ENCODE measurements at regions not wholly inside any gene's neighbourhood (a gene's known extent, or its start where the extent isn't known, plus 50 kb on each side); places are given as distances from the start of the nearest gene placed in this dataset.

GRCh38 chr1:42096554-42096953 is 56.7 kb upstream of the GUCA2B start:
- no peaks in the 10 kb centered on the region for H3K4me1 ChIP-seq (ENCODE audit: insufficient read depth)
- no peak overlapping the region for H3K4me3 ChIP-seq (ENCODE audit: low read depth, low read length)
- no peak overlapping the region for H3K27ac ChIP-seq (ENCODE audit: low read depth)
- 74% methylated on average over 1 of the region's 1 CpG for WGBS
- H3K36me3 ChIP-seq (ENCODE audit: insufficient read depth) = no peaks in the 10 kb centered on the region
- DNase-seq (ENCODE audit: extremely low spot score) = no peak

- H3K36me3 ChIP-seq (ENCODE audit: insufficient read depth) = no peaks in the 10 kb centered on the region
- WGBS = 77% methylated on average over 2 of the region's 2 CpGs
- H3K4me3 ChIP-seq (ENCODE audit: low read depth, low read length) = no peak overlapping the region
- H3K27ac ChIP-seq (ENCODE audit: low read depth) = no peak overlapping the region
- DNase-seq (ENCODE audit: extremely low spot score) = no peak
- no peaks in the 10 kb centered on the region for H3K4me1 ChIP-seq (ENCODE audit: insufficient read depth)
Observed at GRCh38 chr1:42089246-42089645, 64.0 kb upstream of the GUCA2B start.

- no peaks in the 10 kb centered on the region for H3K4me1 ChIP-seq (ENCODE audit: insufficient read depth)
- no peaks in the 10 kb centered on the region for H3K36me3 ChIP-seq (ENCODE audit: insufficient read depth)
- DNase-seq (ENCODE audit: extremely low spot score) = no peak
Observed at GRCh38 chr1:42086146-42086545, 67.1 kb upstream of the GUCA2B start.

GRCh38 chr1:42085596-42085995 is 67.6 kb upstream of the GUCA2B start:
- no peaks in the 10 kb centered on the region for H3K4me1 ChIP-seq (ENCODE audit: insufficient read depth)
- 2% methylated on average over 1 of the region's 1 CpG for WGBS
- DNase-seq (ENCODE audit: extremely low spot score) = no peak

More at GRCh38 chr1:42086146-42086545, 67.1 kb upstream of the GUCA2B start:
- Histone ChIP-seq H3K27ac (ENCODE audit: low read depth) (no peak overlapping the region), H3K4me3 (ENCODE audit: low read depth, low read length) (no peak overlapping the region)

GRCh38 chr1:42081475-42081874 is 71.7 kb upstream of the GUCA2B start:
- DNase-seq (ENCODE audit: extremely low spot score) = no peak
- Histone ChIP-seq H3K27ac (ENCODE audit: low read depth) (no peak overlapping the region), H3K4me1 (ENCODE audit: insufficient read depth) (no peaks in the 10 kb centered on the region), H3K4me3 (ENCODE audit: low read depth, low read length) (no peak overlapping the region), H3K36me3 (ENCODE audit: insufficient read depth) (no peaks in the 10 kb centered on the region)
- 83% methylated on average over 2 of the region's 2 CpGs for WGBS

More at GRCh38 chr1:42085596-42085995, 67.6 kb upstream of the GUCA2B start:
- no peak overlapping the region for H3K27ac ChIP-seq (ENCODE audit: low read depth)
- H3K4me3 ChIP-seq (ENCODE audit: low read depth, low read length) = no peak overlapping the region
- H3K36me3 ChIP-seq (ENCODE audit: insufficient read depth) = no peaks in the 10 kb centered on the region

GRCh38 chr1:42075179-42075578 is 78.0 kb upstream of the GUCA2B start:
- H3K4me1 ChIP-seq (ENCODE audit: insufficient read depth) = no peaks in the 10 kb centered on the region
- 83% methylated on average over 2 of the region's 2 CpGs for WGBS
- no peak for DNase-seq (ENCODE audit: extremely low spot score)

GRCh38 chr1:42070996-42071395 is 82.2 kb upstream of the GUCA2B start:
- Histone ChIP-seq H3K27ac (ENCODE audit: low read depth) (no peak overlapping the region), H3K4me1 (ENCODE audit: insufficient read depth) (no peaks in the 10 kb centered on the region), H3K36me3 (ENCODE audit: insufficient read depth) (no peaks in the 10 kb centered on the region), H3K4me3 (ENCODE audit: low read depth, low read length) (no peak overlapping the region)
- no peak for DNase-seq (ENCODE audit: extremely low spot score)
- 92% methylated on average over 2 of the region's 2 CpGs for WGBS

More at GRCh38 chr1:42075179-42075578, 78.0 kb upstream of the GUCA2B start:
- no peak overlapping the region for H3K27ac ChIP-seq (ENCODE audit: low read depth)
- H3K4me3 ChIP-seq (ENCODE audit: low read depth, low read length) = no peak overlapping the region
- H3K36me3 ChIP-seq (ENCODE audit: insufficient read depth) = no peaks in the 10 kb centered on the region

GRCh38 chr1:42057800-42058199 is 95.4 kb upstream of the GUCA2B start:
- H3K27ac ChIP-seq (ENCODE audit: low read depth) = no peak overlapping the region
- no peak for DNase-seq (ENCODE audit: extremely low spot score)
- H3K4me1 ChIP-seq (ENCODE audit: insufficient read depth) = no peaks in the 10 kb centered on the region
- 95% methylated on average over 3 of the region's 3 CpGs for WGBS
- H3K36me3 ChIP-seq (ENCODE audit: insufficient read depth) = no peaks in the 10 kb centered on the region
- H3K4me3 ChIP-seq (ENCODE audit: low read depth, low read length) = no peak overlapping the region

GRCh38 chr1:42056460-42056859 is 96.8 kb upstream of the GUCA2B start:
- H3K4me3 ChIP-seq (ENCODE audit: low read depth, low read length) = no peak overlapping the region
- no peak overlapping the region for H3K27ac ChIP-seq (ENCODE audit: low read depth)
- H3K36me3 ChIP-seq (ENCODE audit: insufficient read depth) = no peaks in the 10 kb centered on the region
- H3K4me1 ChIP-seq (ENCODE audit: insufficient read depth) = no peaks in the 10 kb centered on the region
- DNase-seq (ENCODE audit: extremely low spot score) = no peak

- 55% methylated on average over 1 of the region's 1 CpG for WGBS
Observed at GRCh38 chr1:42055061-42055460, 98.1 kb upstream of the GUCA2B start.

GRCh38 chr1:42052072-42052699 is 101.0 kb upstream of the GUCA2B start:
- no peaks in the 10 kb centered on the region for H3K36me3 ChIP-seq (ENCODE audit: insufficient read depth)
- 49% methylated on average over 5 of the region's 5 CpGs for WGBS
- H3K27ac ChIP-seq (ENCODE audit: low read depth) = no peak overlapping the region
- H3K4me1 ChIP-seq (ENCODE audit: insufficient read depth) = no peaks in the 10 kb centered on the region
- no peak for DNase-seq (ENCODE audit: extremely low spot score)
- no peak overlapping the region for H3K4me3 ChIP-seq (ENCODE audit: low read depth, low read length)

More at GRCh38 chr1:42055061-42055460, 98.1 kb upstream of the GUCA2B start:
- Histone ChIP-seq H3K27ac (ENCODE audit: low read depth) (no peak overlapping the region), H3K4me3 (ENCODE audit: low read depth, low read length) (no peak overlapping the region), H3K4me1 (ENCODE audit: insufficient read depth) (no peaks in the 10 kb centered on the region), H3K36me3 (ENCODE audit: insufficient read depth) (no peaks in the 10 kb centered on the region)
- DNase-seq (ENCODE audit: extremely low spot score) = no peak

GRCh38 chr1:42047508-42047880 is 105.7 kb upstream of the GUCA2B start:
- DNase-seq (ENCODE audit: extremely low spot score) = no peak
- Histone ChIP-seq H3K4me3 (ENCODE audit: low read depth, low read length) (no peak overlapping the region), H3K27ac (ENCODE audit: low read depth) (no peak overlapping the region), H3K36me3 (ENCODE audit: insufficient read depth) (no peaks in the 10 kb centered on the region), H3K4me1 (ENCODE audit: insufficient read depth) (no peaks in the 10 kb centered on the region)
- WGBS = 42% methylated on average over 1 of the region's 1 CpG

GRCh38 chr1:42046761-42047507 is 106.3 kb upstream of the GUCA2B start:
- WGBS = 81% methylated on average over 4 of the region's 4 CpGs
- H3K4me1 ChIP-seq (ENCODE audit: insufficient read depth) = no peaks in the 10 kb centered on the region
- no peak for DNase-seq (ENCODE audit: extremely low spot score)
- no peak overlapping the region for H3K27ac ChIP-seq (ENCODE audit: low read depth)
- H3K36me3 ChIP-seq (ENCODE audit: insufficient read depth) = no peaks in the 10 kb centered on the region
- no peak overlapping the region for H3K4me3 ChIP-seq (ENCODE audit: low read depth, low read length)

GRCh38 chr1:42044346-42044745 is 108.9 kb upstream of the GUCA2B start:
- 91% methylated on average over 3 of the region's 3 CpGs for WGBS
- DNase-seq (ENCODE audit: extremely low spot score) = no peak
- Histone ChIP-seq H3K4me3 (ENCODE audit: low read depth, low read length) (no peak overlapping the region), H3K27ac (ENCODE audit: low read depth) (no peak overlapping the region), H3K4me1 (ENCODE audit: insufficient read depth) (no peaks in the 10 kb centered on the region), H3K36me3 (ENCODE audit: insufficient read depth) (no peaks in the 10 kb centered on the region)

Measured in urinary bladder (tissue), 3 donors.